DMS114 treated with DMSO at 0.1 percent for 48 hours (cell line): ENCODE measurements at regions not wholly inside any gene's neighbourhood (a gene's known extent, or its start where the extent isn't known, plus 50 kb on each side); places are given as distances from the start of the nearest gene placed in this dataset.
A peak's percentile ranks its signal among the peaks of the same experiment; 100 is the strongest.

ENCODE experiments used
- DNase-seq: peaks from one replicate; lab custom pipeline; 2025; ENCODE audit not compliant: unreplicated experiment; lab: John Stamatoyannopoulos, UW

DNA sequence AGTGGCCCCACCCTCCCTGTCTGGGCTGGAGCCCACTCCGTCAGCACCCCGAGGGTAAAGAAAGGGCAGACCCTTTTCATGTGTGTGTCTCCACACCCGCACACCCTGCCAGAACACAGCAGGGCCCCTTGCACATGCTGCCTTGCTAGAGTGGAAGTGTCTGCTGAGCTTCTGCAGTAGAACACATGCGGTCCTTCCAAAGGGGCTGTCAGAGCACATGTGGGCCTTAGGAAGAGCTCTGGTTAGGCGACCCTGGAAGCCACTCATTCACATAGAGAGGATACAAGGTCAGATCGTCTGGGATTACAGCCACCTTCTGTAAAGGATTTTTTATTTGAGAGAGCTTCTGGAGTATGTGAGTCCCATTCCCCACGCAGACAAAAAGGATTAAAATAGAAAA is 613.2 kb upstream of the RAB6C start:
- no peak for DNase-seq

GRCh38 chr2:129367107-129367506 is 612.4 kb upstream of the RAB6C start:
- no peak for DNase-seq

GRCh38 chr2:129369437-129369836 is 610.0 kb upstream of the RAB6C start:
- no peak for DNase-seq

- DNase-seq = no peak
Observed at GRCh38 chr2:129374452-129374851, 605.0 kb upstream of the RAB6C start.

DNA sequence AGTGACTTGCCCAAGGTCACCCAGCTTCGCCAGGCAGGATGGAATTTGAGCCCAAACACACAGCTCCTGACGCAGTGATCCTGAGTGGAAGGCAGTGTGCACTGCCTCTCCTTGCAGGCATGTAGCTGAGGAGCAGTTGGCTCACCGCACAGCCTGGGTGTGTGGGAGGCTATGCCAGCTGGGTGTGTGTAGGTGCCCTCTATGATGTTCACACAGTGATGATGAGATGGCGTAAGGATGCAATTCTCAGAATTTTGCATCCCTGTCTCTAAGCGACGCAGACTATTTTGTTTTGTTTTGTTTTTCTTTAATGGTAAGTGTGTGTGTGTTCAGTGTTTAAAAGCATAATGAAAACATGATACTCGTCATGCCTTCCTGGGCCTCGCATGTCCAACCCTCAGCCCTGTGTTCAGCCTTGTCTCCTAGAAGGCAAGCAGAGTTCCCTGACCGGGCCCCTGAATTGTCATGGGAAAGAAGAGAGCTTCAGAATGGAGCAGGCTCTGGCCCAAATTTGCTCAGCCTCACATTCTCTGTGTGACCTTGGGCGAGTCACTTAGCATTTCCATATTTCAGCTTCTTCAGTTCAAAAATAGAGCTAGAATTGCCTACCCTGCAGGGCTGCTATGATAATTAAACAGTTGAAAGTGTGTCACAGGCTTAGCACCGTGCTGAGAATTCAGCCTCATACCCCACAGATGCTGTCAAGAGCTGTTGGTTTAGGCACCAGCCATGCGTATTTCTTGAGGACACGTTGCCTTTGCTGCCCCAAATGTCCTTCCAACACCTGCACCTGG is 603.6 kb upstream of the RAB6C start:
- DNase-seq = no peak

- no peak for DNase-seq
Observed at GRCh38 chr2:129376426-129377077, 602.9 kb upstream of the RAB6C start.

DNA sequence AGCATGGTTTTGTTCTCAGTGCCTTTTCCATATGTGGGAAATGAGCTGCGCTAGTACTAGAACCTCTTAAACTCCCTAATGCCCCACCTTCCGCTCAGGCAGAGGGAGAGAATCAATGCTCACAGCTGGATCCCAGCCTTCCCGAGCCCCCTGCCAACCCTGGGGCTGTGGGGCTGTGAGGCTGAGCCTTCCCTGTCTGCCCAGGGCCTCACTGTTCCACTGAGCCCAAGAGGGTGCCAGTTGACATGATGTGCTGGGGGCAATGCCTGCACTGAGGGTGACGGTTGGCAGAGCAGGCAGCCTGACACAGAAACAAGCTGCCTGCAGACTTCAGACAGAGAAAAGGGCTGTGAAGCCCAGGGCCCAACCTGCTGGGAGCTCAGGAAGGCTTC is 602.4 kb upstream of the RAB6C start:
- DNase-seq = no peak

DNA sequence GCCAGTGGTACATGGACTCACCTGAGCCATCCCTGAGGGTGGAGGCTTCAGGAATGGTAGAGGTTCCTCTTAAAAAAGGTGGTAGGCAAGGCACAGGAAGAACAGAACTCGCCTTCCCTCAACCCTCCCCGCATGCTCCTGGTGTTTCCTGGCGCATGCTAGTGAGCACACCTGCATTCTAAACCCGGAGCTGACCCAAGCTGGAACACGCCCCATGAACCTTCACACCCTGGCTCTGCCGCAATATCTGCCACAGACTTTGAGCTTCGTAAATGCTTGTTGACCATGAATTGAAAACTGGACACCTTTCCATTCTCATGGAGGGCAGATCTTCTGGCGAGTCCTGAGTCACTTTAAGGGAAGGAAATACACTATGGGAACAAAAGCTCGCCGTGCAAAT is 601.3 kb upstream of the RAB6C start:
- no peak for DNase-seq

GRCh38 chr2:129379411-129379810 is 600.1 kb upstream of the RAB6C start:
- DNase-seq = no peak

DNA sequence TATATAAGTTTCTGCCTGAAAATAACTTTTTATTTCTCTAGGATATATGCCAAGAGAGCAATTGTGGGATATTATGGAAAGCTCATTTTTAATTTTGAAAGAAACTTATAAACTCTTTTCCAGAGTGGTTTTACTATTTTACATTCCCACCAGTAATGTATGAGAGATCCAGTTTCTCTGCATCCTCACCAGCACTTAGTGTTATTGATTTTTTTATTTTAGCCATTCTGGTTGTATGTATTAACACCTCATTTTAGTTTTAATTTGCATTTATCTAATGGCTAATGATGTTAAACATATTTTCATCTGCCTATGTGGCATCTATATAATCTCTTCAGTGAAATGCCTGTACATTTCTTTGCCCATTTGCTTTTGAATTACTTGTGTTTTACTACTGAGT is 597.7 kb upstream of the RAB6C start:
- DNase-seq = no peak

- no peak for DNase-seq
Observed at GRCh38 chr2:129388870-129389269, 590.6 kb upstream of the RAB6C start.

GRCh38 chr2:129393816-129394215 is 585.6 kb upstream of the RAB6C start:
- DNase-seq = no peak

DNA sequence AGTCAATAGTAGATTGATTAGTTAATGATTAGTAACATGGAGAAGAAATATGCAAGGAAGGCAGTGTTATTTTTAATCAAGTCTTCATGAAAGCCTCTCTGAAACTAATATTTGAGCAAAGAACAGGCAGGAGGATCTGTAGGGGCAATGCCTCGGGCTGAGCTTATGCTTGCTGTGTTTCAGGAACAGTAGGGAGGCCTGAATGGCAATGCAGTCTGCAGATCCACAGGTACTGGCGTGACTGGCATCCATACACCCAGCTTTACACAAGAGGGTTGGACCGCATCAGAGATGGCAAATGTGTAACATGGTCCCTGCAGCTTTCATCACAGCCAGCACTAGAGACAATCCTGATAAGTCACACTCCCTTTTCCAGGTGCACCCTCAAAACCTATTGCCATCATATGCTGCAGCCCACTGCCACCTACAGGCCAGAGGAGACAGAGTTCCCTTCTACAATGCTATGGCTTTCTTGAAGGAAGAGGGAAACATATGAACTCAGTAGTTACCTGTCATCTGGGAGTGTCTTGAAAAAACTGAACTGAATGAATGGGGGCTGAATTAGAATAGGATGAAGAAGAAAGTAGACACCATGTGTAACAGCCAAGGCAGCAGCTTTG is 582.4 kb upstream of the RAB6C start:
- DNase-seq = peak; percentile 10

GRCh38 chr2:129400826-129401225 is 578.6 kb upstream of the RAB6C start:
- DNase-seq = no peak

DNA sequence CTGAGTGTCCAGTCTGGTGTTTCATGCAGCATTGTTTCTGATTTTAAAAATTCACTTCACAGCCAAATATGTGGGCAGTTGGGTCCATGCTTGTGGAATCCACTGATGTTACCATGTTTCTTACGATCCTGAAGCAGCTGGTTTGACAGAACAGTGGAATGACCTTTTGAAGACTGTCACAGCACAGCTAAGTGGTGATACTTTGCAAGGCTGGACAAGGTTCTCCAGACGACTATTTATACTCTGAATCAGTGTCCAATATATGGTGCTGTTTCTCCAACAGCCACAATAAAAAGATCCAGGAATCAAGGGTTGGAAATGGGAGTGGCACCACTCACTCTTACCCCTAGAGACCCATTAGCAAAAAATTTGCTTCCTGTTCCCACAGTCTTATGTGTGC is 577.4 kb upstream of the RAB6C start:
- no peak for DNase-seq

DNA sequence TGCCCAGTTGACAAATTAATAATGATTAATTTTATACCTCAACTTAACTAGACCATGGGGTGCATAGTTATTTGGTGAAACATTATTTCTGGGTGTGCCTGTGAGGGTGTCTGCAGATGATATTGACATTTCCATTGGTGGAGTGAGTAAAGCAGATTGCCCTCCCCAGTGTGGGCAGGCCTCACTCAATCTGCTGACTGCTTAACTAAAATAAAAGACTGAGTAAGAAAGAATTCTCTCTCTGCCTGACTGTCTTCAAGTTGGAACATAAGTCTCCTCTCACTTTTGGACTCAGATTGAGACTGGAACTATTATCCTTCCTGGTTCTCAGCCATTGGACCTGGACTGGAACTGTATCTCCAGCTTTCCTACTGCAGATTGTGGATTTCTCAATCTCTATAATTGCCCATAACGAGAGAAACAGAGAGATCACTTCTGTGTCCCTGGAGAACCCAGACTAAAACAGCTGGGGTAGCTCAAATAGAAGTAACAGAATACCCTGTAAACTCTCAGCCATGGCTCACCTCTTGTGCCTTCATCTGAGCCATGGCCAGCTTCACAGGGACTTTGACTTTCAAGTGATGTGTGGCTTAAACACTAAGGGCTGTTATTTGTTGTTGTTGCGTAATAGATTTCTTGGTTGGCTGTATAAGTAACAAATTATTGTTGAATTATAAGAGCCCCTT is 575.3 kb upstream of the RAB6C start:
- DNase-seq = no peak

- no peak for DNase-seq
Observed at GRCh38 chr2:129408570-129408969, 570.9 kb upstream of the RAB6C start.

DNA sequence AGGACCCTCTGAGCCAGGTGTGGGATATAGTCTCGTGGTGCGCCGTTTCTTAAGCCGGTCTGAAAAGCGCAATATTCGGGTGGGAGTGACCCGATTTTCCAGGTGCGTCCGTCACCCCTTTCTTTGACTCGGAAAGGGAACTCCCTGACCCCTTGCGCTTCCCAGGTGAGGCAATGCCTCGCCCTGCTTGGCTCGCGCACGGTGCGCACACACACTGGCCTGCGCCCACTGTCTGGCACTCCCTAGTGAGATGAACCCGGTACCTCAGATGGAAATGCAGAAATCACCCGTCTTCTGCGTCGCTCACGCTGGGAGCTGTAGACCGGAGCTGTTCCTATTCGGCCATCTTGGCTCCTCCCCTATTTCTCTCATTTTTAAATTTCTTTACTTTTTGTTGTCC is 562.4 kb upstream of the RAB6C start:
- peak; percentile 0 for DNase-seq

- DNase-seq = no peak
Observed at GRCh38 chr2:129422028-129422427, 557.4 kb upstream of the RAB6C start.

- DNase-seq = no peak
Observed at GRCh38 chr2:129428086-129428660, 551.3 kb upstream of the RAB6C start.

- DNase-seq = no peak
Observed at GRCh38 chr2:129430911-129431310, 548.6 kb upstream of the RAB6C start.
